ENCODE measurements at regions not wholly inside any gene's neighbourhood (a gene's known extent, or its start where the extent isn't known, plus 50 kb on each side); places are given as distances from the start of the nearest gene placed in this dataset.

DNA sequence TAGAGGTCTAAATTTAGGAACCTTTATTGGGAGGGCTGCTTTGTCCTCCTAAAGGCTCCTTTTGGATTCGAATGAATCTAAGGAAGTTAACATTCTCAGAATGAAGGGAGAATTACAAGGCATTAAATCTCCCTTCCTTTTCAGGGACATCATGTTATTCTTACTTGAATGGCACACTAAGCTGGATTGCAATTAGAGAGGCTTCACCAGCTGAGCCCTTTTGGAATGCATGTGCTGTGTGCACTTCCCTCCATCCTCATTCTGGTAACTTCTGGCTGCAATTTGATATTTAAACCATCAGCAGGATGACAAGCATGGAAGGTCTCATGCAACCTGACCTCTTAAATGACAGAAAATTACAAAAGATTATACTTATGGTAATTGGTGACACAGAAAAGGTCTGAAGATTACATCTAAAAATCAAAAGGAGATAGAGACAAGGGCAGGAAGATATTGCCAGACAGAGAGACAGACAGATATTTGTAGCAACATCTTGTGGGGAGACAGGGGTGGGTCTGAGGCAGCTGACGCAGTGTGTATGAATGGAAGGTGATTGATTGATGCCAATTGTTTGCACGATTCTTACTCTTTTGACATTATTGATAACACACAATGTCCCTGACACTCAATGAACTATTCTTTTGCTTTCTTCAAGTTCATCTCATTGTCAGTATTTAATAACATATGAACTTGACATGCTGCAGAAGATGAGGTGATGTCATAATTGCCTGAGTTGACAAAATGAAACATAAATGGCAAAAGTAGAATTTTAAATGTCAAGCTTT is 570.8 kb upstream of the GYPC start:
- H3K27ac ChIP-seq (ENCODE audit: low read length), result no peak overlapping the region
- Mint-ChIP-seq H3K4me3 (no peak overlapping the region), H3K27ac (no peak overlapping the region), H3K9me3 (peaks cover 0 to 4% (median 0%) of the 10 kb centered on the region in 3 donors), H3K4me1 (no peaks in the 10 kb centered on the region), H3K36me3 (no peaks in the 10 kb centered on the region), H3K27me3 (no peaks in the 10 kb centered on the region)
- no peak for ATAC-seq (replicated peaks in 1 of 4)
- POLR2A ChIA-PET, result no interaction called here
- no peaks in the 10 kb centered on the region for H3K27me3 ChIP-seq (replicated peaks in 1 of 2; ENCODE audit: control insufficient read depth in 2 of 2, extremely low read depth in 1 of 2, insufficient read depth in 2 of 2, low read length in 1 of 2)
- no peaks in the 10 kb centered on the region for H3K9me3 ChIP-seq
- CTCF ChIA-PET, result no interaction called here
- no CpG with 5 or more reads among the region's 3 CpGs for WGBS (ENCODE audit: insufficient coverage)
- no peak for DNase-seq
- no peaks in the 10 kb centered on the region for H3K36me3 ChIP-seq (ENCODE audit: control insufficient read depth in 2 of 2, extremely low read depth in 1 of 2, insufficient read depth in 1 of 2, low read length in 1 of 2)
- H3K4me3 ChIP-seq (ENCODE audit: control insufficient read depth in 1 of 2, extremely low read depth in 1 of 2, low read length in 1 of 2), result no peak overlapping the region
- no peaks in the 10 kb centered on the region for H3K4me1 ChIP-seq (ENCODE audit: control insufficient read depth in 1 of 2, extremely low read depth in 1 of 2, insufficient read depth in 2 of 2, low read length in 2 of 2)

DNA sequence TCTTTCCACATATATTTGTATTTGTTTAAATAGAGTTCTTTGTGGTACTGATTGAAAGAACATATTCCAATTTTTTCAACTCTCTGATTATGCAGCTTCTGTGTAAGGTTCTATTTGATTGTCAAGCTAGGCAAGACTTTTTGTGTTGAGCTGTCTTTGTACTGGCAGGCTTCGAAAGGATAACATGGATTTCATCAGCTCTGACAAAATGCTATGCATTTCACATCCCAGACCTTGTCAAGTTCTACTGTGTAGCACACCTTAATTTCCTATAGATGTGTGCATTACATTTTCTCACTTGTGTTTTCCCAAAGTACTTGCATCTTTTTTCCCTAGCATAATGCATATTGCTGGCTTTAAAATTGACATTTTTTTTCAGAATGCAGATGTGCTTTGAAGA is 555.0 kb upstream of the GYPC start:
- ATAC-seq (replicated peaks in 1 of 4) (no peak), DNase-seq (no peak)
- Mint-ChIP-seq H3K4me3 (no peak overlapping the region), H3K36me3 (no peaks in the 10 kb centered on the region), H3K4me1 (no peaks in the 10 kb centered on the region), H3K27me3 (no peaks in the 10 kb centered on the region), H3K27ac (no peak overlapping the region), H3K9me3 (peaks cover 0 to 17% (median 8%) of the 10 kb centered on the region in 3 donors)
- 57% methylated on average over 1 of the region's 1 CpG for WGBS (ENCODE audit: insufficient coverage)
- Histone ChIP-seq H3K27ac (ENCODE audit: low read length) (no peak overlapping the region), H3K36me3 (ENCODE audit: control insufficient read depth in 2 of 2, extremely low read depth in 1 of 2, insufficient read depth in 1 of 2, low read length in 1 of 2) (no peaks in the 10 kb centered on the region), H3K27me3 (replicated peaks in 1 of 2; ENCODE audit: control insufficient read depth in 2 of 2, extremely low read depth in 1 of 2, insufficient read depth in 2 of 2, low read length in 1 of 2) (no peaks in the 10 kb centered on the region), H3K4me3 (ENCODE audit: control insufficient read depth in 1 of 2, extremely low read depth in 1 of 2, low read length in 1 of 2) (no peak overlapping the region), H3K9me3 (no peaks in the 10 kb centered on the region), H3K4me1 (ENCODE audit: control insufficient read depth in 1 of 2, extremely low read depth in 1 of 2, insufficient read depth in 2 of 2, low read length in 2 of 2) (no peaks in the 10 kb centered on the region)
- POLR2A ChIA-PET, result no interaction called here
- CTCF ChIA-PET, result no interaction called here

DNA sequence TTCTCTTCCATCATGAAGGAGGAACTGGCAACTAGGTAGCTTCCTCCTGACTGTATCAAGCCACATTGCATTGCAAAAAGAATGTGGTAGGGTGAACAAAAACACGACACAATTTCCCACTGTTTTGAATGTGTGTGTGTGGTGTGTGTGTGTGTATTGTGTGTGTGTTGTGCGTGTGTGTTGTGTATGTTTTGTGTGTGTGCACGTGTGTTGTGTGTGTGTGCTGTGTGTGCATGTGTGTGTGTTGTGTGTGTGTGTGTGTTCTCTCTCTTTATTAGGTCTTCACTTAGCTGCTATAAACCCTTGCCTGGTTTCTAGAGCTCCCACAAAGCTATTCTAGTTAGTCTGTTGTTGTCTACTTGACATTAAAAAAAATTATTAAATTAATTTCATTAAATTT is 550.0 kb upstream of the GYPC start:
- no peak overlapping the region for H3K4me3 Mint-ChIP-seq
- CTCF ChIA-PET, result no interaction called here
- no peak overlapping the region for H3K27ac ChIP-seq (ENCODE audit: low read length)
- no peaks in the 10 kb centered on the region for H3K36me3 ChIP-seq (ENCODE audit: control insufficient read depth in 2 of 2, extremely low read depth in 1 of 2, insufficient read depth in 1 of 2, low read length in 1 of 2)
- H3K27me3 ChIP-seq (replicated peaks in 1 of 2; ENCODE audit: control insufficient read depth in 2 of 2, extremely low read depth in 1 of 2, insufficient read depth in 2 of 2, low read length in 1 of 2), result no peaks in the 10 kb centered on the region
- POLR2A ChIA-PET, result no interaction called here
- WGBS (ENCODE audit: insufficient coverage), result 83% methylated on average over 1 of the region's 3 CpGs
- H3K4me1 ChIP-seq (ENCODE audit: control insufficient read depth in 1 of 2, extremely low read depth in 1 of 2, insufficient read depth in 2 of 2, low read length in 2 of 2), result no peaks in the 10 kb centered on the region
- no peaks in the 10 kb centered on the region for H3K27me3 Mint-ChIP-seq
- H3K4me1 Mint-ChIP-seq, result no peaks in the 10 kb centered on the region
- DNase-seq (no peak), ATAC-seq (replicated peaks in 1 of 4) (no peak)
- no peaks in the 10 kb centered on the region for H3K9me3 ChIP-seq
- H3K36me3 Mint-ChIP-seq, result no peaks in the 10 kb centered on the region
- peaks cover 4 to 13% (median 8%) of the 10 kb centered on the region in 3 donors for H3K9me3 Mint-ChIP-seq
- no peak overlapping the region for H3K27ac Mint-ChIP-seq
- H3K4me3 ChIP-seq (ENCODE audit: control insufficient read depth in 1 of 2, extremely low read depth in 1 of 2, low read length in 1 of 2), result no peak overlapping the region

DNA sequence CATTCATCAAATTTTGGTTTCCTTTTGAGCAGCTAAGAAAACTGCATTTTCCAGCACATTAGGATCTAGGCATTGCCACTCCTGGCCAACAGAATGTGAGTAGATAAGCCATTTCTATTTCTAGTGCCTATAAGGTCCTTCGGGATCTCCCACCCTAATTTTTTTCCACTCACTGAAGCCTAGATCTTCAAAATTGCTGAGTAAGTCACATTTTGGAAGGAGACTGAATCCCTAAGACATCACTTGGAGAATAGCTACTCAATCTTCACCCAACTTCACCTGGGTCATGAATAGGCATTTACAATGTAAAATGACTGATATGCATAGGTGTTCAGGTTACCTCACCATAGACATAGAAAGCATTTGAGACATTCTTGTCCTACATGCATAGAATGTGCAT is 548.1 kb upstream of the GYPC start:
- ChIA-PET POLR2A (no interaction called here), CTCF (no interaction called here)
- Histone ChIP-seq H3K9me3 (no peaks in the 10 kb centered on the region), H3K27me3 (replicated peaks in 1 of 2; ENCODE audit: control insufficient read depth in 2 of 2, extremely low read depth in 1 of 2, insufficient read depth in 2 of 2, low read length in 1 of 2) (no peaks in the 10 kb centered on the region), H3K27ac (ENCODE audit: low read length) (no peak overlapping the region), H3K4me1 (ENCODE audit: control insufficient read depth in 1 of 2, extremely low read depth in 1 of 2, insufficient read depth in 2 of 2, low read length in 2 of 2) (no peaks in the 10 kb centered on the region), H3K4me3 (ENCODE audit: control insufficient read depth in 1 of 2, extremely low read depth in 1 of 2, low read length in 1 of 2) (no peak overlapping the region), H3K36me3 (ENCODE audit: control insufficient read depth in 2 of 2, extremely low read depth in 1 of 2, insufficient read depth in 1 of 2, low read length in 1 of 2) (no peaks in the 10 kb centered on the region)
- Mint-ChIP-seq H3K27me3 (no peaks in the 10 kb centered on the region), H3K4me1 (no peaks in the 10 kb centered on the region), H3K4me3 (no peak overlapping the region), H3K27ac (no peak overlapping the region), H3K9me3 (peaks cover 4 to 15% (median 5%) of the 10 kb centered on the region in 3 donors), H3K36me3 (no peaks in the 10 kb centered on the region)
- WGBS (ENCODE audit: insufficient coverage), result no CpG with 5 or more reads among the region's 1 CpG
- no peak for ATAC-seq (replicated peaks in 1 of 4)
- no peak for DNase-seq

GRCh38 chr2:126115975-126116374 is 540.0 kb upstream of the GYPC start:
- H3K9me3 Mint-ChIP-seq, result peaks cover 0 to 7% (median 4%) of the 10 kb centered on the region in 3 donors
- H3K27me3 Mint-ChIP-seq, result no peaks in the 10 kb centered on the region
- H3K4me1 Mint-ChIP-seq, result no peaks in the 10 kb centered on the region
- no peak overlapping the region for H3K27ac Mint-ChIP-seq
- DNase-seq, result no peak
- H3K4me3 ChIP-seq (ENCODE audit: control insufficient read depth in 1 of 2, extremely low read depth in 1 of 2, low read length in 1 of 2), result no peak overlapping the region
- no peak for ATAC-seq (replicated peaks in 1 of 4)
- H3K36me3 ChIP-seq (ENCODE audit: control insufficient read depth in 2 of 2, extremely low read depth in 1 of 2, insufficient read depth in 1 of 2, low read length in 1 of 2), result no peaks in the 10 kb centered on the region
- no peak overlapping the region for H3K27ac ChIP-seq (ENCODE audit: low read length)
- ChIA-PET POLR2A (no interaction called here), CTCF (no interaction called here)
- no peaks in the 10 kb centered on the region for H3K36me3 Mint-ChIP-seq
- no peaks in the 10 kb centered on the region for H3K27me3 ChIP-seq (replicated peaks in 1 of 2; ENCODE audit: control insufficient read depth in 2 of 2, extremely low read depth in 1 of 2, insufficient read depth in 2 of 2, low read length in 1 of 2)
- H3K9me3 ChIP-seq, result no peaks in the 10 kb centered on the region
- 89% methylated on average over 1 of the region's 2 CpGs for WGBS (ENCODE audit: insufficient coverage)
- no peaks in the 10 kb centered on the region for H3K4me1 ChIP-seq (ENCODE audit: control insufficient read depth in 1 of 2, extremely low read depth in 1 of 2, insufficient read depth in 2 of 2, low read length in 2 of 2)
- no peak overlapping the region for H3K4me3 Mint-ChIP-seq

DNA sequence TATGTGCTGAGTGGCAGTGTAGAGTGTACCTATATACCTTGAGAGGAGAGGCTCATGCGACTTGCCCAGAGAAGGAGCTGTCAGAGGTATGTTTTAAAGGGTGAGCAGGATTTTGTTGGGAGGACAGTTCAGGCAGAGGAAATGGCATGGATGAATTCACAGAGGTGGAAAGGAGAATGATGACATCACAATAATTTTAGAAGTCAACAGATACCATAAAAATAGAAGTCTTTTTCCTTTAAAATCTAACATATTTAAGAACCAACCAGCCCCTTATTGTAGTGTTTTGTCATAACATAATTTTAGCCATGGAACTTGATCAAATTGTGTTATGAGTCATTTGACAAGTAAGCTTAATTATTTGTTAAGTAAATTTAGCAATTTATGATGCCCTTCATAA is 538.1 kb upstream of the GYPC start:
- no peaks in the 10 kb centered on the region for H3K4me1 Mint-ChIP-seq
- DNase-seq, result no peak

DNA sequence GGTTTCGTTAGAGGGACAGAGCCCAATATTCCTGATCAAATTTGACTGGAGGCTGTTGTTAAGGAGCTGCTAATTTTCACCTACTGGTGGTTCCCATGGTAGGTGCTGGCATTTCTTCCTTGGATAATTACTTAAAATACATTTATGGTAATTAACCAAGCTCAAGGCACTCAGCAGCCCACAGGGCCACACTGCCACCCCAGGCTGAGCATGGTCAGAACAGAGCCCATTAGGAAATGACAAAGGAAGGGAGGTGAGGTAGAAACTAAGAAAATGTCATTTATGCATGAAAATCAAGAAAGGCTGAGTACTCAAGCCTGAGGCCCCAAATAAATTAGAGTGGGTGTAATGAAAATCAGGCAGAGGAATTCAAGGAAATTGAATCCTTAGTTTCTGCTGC is 510.2 kb upstream of the GYPC start:
- Mint-ChIP-seq H3K4me3 (no peak overlapping the region), H3K27ac (no peak overlapping the region), H3K36me3 (no peaks in the 10 kb centered on the region), H3K4me1 (no peaks in the 10 kb centered on the region), H3K9me3 (peaks cover 6 to 11% (median 7%) of the 10 kb centered on the region in 3 donors), H3K27me3 (peaks cover 0 to 5% of the 10 kb centered on the region in 2 donors)
- no peak for DNase-seq
- Histone ChIP-seq H3K36me3 (ENCODE audit: control insufficient read depth in 2 of 2, extremely low read depth in 1 of 2, insufficient read depth in 1 of 2, low read length in 1 of 2) (no peaks in the 10 kb centered on the region), H3K27ac (ENCODE audit: low read length) (no peak overlapping the region), H3K9me3 (no peaks in the 10 kb centered on the region), H3K27me3 (replicated peaks in 1 of 2; ENCODE audit: control insufficient read depth in 2 of 2, extremely low read depth in 1 of 2, insufficient read depth in 2 of 2, low read length in 1 of 2) (no peaks in the 10 kb centered on the region), H3K4me1 (ENCODE audit: control insufficient read depth in 1 of 2, extremely low read depth in 1 of 2, insufficient read depth in 2 of 2, low read length in 2 of 2) (no peaks in the 10 kb centered on the region), H3K4me3 (ENCODE audit: control insufficient read depth in 1 of 2, extremely low read depth in 1 of 2, low read length in 1 of 2) (no peak overlapping the region)
- ChIA-PET POLR2A (no interaction called here), CTCF (no interaction called here)
- ATAC-seq (replicated peaks in 1 of 4), result no peak
- no CpG with 5 or more reads among the region's 1 CpG for WGBS (ENCODE audit: insufficient coverage)

More for the DNA sequence above, 538.1 kb upstream of the GYPC start:
- Mint-ChIP-seq H3K27me3 (no peaks in the 10 kb centered on the region), H3K4me3 (no peak overlapping the region), H3K36me3 (no peaks in the 10 kb centered on the region), H3K27ac (no peak overlapping the region), H3K9me3 (peaks cover 0 to 4% (median 2%) of the 10 kb centered on the region in 3 donors)
- POLR2A ChIA-PET, result no interaction called here
- Histone ChIP-seq H3K27ac (ENCODE audit: low read length) (no peak overlapping the region), H3K9me3 (no peaks in the 10 kb centered on the region), H3K4me3 (ENCODE audit: control insufficient read depth in 1 of 2, extremely low read depth in 1 of 2, low read length in 1 of 2) (no peak overlapping the region), H3K36me3 (ENCODE audit: control insufficient read depth in 2 of 2, extremely low read depth in 1 of 2, insufficient read depth in 1 of 2, low read length in 1 of 2) (no peaks in the 10 kb centered on the region), H3K27me3 (replicated peaks in 1 of 2; ENCODE audit: control insufficient read depth in 2 of 2, extremely low read depth in 1 of 2, insufficient read depth in 2 of 2, low read length in 1 of 2) (no peaks in the 10 kb centered on the region), H3K4me1 (ENCODE audit: control insufficient read depth in 1 of 2, extremely low read depth in 1 of 2, insufficient read depth in 2 of 2, low read length in 2 of 2) (no peaks in the 10 kb centered on the region)
- no peak for ATAC-seq (replicated peaks in 1 of 4)
- CTCF ChIA-PET, result no interaction called here
- WGBS (ENCODE audit: insufficient coverage), result 100% methylated on average over 1 of the region's 1 CpG
